Tibial nerve (tissue), 4 donors: ENCODE measurements at regions not wholly inside any gene's neighbourhood (a gene's known extent, or its start where the extent isn't known, plus 50 kb on each side); places are given as distances from the start of the nearest gene placed in this dataset.

Source experiments
- DNase-seq, 2 donors: peaks; one replicate each; pipeline ENCODE4 v3.0.0-alpha.2; 2019; ENCODE audit warnings: low spot score in 2 of 2
- H3K27ac ChIP-seq, 4 donors: fragments of 200-600 bp; sonication (generic) in 3 of 4; one replicate each; pipeline ENCODE4 v1.5.1; 2017 to 2019; ENCODE audit warnings: mild to moderate bottlenecking in 1 of 4
- H3K27me3 ChIP-seq, 2 donors: fragments of 200-600 bp; sonication (generic) in 1 of 2; one replicate each; pipeline versions ENCODE4 v1.5.1 to v1.6.0; 2017 to 2019
- H3K36me3 ChIP-seq, 3 donors: fragments of 200-600 bp; sonication (generic); one replicate each; pipeline ENCODE4 v1.5.1; 2018 to 2019
- H3K4me1 ChIP-seq, 4 donors: fragments of 200-600 bp; sonication (generic) in 3 of 4; one replicate each; pipeline ENCODE4 v1.5.1; 2017 to 2019
- H3K4me3 ChIP-seq, 4 donors: fragments of 200-600 bp; sonication (generic) in 3 of 4; one replicate each; pipeline ENCODE4 v1.5.1; 2017 to 2019; ENCODE audit warnings: mild to moderate bottlenecking in 1 of 4, moderate library complexity in 1 of 4
- H3K9me3 ChIP-seq, 4 donors: fragments of 200-600 bp; sonication (generic) in 3 of 4; one replicate each; pipeline ENCODE4 v1.5.1; 2017 to 2019
- EP300 ChIP-seq, 2 donors: sonication (generic); formaldehyde crosslinking; IDR thresholded peaks; one replicate each; pipeline ENCODE4 v1.6.1; 2017; ENCODE audit warnings: antibody characterized with exemption in 2 of 2, mild to moderate bottlenecking in 1 of 2
- POLR2A ChIP-seq, 2 donors: fragments of 450-650 bp; IDR thresholded peaks; one replicate each; pipeline ENCODE4 v1.6.1; 2017; ENCODE audit warnings: antibody characterized with exemption in 2 of 2, mild to moderate bottlenecking in 2 of 2, moderate library complexity in 2 of 2
- WGBS, 2 donors: methylation state at CpG; one replicate each; pipeline ENCODE4 v1.1.5; 2018; 5-methylcytosine and 5-hydroxymethylcytosine counted together
- TF ChIP-seq, protein P1 (sequence below), 5 experiments: fragments of 200-600 bp in 3 of 5; fragments of 450-650 bp in 2 of 5; sonication (generic) in 3 of 5; IDR thresholded peaks; one replicate each; pipeline ENCODE4 v1.5.1; 2016 to 2019; ENCODE audit warnings: antibody characterized with exemption in 5 of 5, mild to moderate bottlenecking in 3 of 5, moderate library complexity in 2 of 5

DNA sequence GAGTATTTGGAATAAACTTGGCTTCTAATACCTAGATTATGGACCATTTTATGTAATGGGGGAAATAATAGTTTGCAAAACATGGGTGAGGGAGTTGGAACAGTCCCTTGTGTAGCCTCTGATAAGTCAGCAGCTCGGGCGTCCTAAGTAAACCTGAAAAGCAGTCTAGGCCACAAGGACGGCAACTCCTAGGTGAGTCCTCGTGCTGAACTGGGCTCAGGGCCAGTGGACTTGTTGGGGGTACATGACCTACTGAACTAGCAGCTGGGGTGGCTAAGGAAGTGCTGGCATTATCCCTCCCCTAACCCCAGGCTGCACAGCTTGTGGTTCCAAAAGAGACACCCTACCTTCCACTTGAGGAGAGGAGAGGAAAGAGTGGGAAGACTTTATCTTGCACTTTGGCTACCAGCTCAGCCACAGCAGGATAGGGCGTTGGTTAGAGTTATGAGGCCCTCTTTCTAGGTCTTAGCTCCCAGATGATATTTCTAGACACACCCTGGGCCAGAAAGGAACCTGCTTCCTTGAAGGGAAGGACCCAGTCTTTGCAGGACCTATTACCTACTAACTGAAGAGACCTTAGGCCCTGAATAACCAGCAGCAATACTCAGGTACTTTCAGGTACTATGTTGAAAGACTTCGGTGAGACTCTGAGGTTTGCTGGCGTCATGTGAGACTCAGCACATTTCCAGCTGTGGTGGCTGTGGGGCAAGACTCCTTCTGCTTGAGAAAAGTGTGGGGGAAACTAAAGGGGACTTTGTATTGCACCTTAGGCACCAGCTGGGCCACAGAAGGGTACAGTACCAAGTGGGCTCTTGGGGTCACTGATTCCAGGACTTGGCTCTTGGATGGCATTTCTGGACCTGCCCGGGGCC, 71.0 kb downstream of the AQP4 start:
- Histone ChIP-seq H3K4me3 (no peak overlapping the region), H3K27ac (no peak overlapping the region), H3K36me3 (no peaks in the 10 kb centered on the region), H3K27me3 (no peaks in the 10 kb centered on the region), H3K9me3 (peaks cover 0 to 5% (median 0%) of the 10 kb centered on the region in 4 donors), H3K4me1 (no peaks in the 10 kb centered on the region)
- TF ChIP-seq EP300 (IDR thresholded peaks at IDR 0.05), result no peak
- TF ChIP-seq POLR2A (IDR thresholded peaks at IDR 0.05), result no peak
- TF ChIP-seq, protein P1, sequence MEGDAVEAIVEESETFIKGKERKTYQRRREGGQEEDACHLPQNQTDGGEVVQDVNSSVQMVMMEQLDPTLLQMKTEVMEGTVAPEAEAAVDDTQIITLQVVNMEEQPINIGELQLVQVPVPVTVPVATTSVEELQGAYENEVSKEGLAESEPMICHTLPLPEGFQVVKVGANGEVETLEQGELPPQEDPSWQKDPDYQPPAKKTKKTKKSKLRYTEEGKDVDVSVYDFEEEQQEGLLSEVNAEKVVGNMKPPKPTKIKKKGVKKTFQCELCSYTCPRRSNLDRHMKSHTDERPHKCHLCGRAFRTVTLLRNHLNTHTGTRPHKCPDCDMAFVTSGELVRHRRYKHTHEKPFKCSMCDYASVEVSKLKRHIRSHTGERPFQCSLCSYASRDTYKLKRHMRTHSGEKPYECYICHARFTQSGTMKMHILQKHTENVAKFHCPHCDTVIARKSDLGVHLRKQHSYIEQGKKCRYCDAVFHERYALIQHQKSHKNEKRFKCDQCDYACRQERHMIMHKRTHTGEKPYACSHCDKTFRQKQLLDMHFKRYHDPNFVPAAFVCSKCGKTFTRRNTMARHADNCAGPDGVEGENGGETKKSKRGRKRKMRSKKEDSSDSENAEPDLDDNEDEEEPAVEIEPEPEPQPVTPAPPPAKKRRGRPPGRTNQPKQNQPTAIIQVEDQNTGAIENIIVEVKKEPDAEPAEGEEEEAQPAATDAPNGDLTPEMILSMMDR (IDR thresholded peaks at IDR 0.05), result no peak
- DNase-seq, result no peak
- 90% methylated on average over 8 of the region's 8 CpGs for WGBS, 2 donors

DNA sequence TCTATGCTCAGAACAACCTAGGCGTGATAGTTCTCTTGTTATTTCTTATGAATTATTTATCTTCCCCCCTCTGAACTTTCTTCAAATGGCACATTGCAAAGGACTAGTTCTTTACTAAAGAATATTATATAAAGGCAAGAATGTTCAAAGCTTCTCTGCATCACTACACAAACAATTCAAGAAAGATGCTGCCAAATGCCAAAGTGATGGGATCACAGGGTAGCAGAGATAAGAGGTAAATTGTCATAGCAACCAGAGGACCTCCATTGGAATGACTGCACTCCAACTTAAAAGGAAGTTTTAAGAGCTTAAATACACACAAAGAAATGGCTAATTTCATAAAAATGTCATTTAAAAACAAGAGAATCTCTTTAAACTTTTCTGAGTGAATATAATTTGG, 72.8 kb downstream of the AQP4 start:
- 75 to 81% methylated on average over 1 of the region's 1 CpG for WGBS, 2 donors
- Histone ChIP-seq H3K27me3 (no peaks in the 10 kb centered on the region), H3K9me3 (no peaks in the 10 kb centered on the region), H3K27ac (no peak overlapping the region), H3K36me3 (no peaks in the 10 kb centered on the region), H3K4me1 (no peaks in the 10 kb centered on the region), H3K4me3 (no peak overlapping the region)
- TF ChIP-seq POLR2A (IDR thresholded peaks at IDR 0.05) (no peak), EP300 (IDR thresholded peaks at IDR 0.05) (no peak)
- TF ChIP-seq, protein P1 (IDR thresholded peaks at IDR 0.05), result no peak
- DNase-seq, result no peak

DNA sequence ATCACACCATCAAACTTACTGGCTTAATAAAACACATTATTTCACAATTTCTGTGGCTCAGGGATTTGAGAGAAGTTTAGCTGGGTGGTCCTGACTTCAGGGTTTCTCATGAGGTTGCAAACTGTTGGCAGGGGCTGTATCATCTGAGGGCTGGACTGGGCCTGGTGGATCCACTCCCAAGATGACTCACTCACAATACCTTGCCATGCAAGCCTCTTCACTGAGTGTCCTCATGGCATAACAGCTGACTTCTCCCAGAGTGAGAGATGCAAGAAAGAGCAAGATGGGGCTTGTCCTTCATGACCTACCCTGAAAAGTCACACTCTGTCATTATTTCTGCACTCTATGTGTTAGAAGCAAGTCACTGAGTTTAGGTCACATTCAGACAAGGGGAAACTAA, 73.8 kb downstream of the AQP4 start:
- H3K4me1 ChIP-seq, result no peaks in the 10 kb centered on the region
- H3K27ac ChIP-seq, result no peak overlapping the region
- no peaks in the 10 kb centered on the region for H3K36me3 ChIP-seq
- no peak overlapping the region for H3K4me3 ChIP-seq
- no peak for TF ChIP-seq POLR2A (IDR thresholded peaks at IDR 0.05)
- no peak for TF ChIP-seq EP300 (IDR thresholded peaks at IDR 0.05)
- TF ChIP-seq, protein P1 (IDR thresholded peaks at IDR 0.05), result no peak
- H3K27me3 ChIP-seq, result no peaks in the 10 kb centered on the region
- no peak for DNase-seq
- H3K9me3 ChIP-seq, result no peaks in the 10 kb centered on the region

DNA sequence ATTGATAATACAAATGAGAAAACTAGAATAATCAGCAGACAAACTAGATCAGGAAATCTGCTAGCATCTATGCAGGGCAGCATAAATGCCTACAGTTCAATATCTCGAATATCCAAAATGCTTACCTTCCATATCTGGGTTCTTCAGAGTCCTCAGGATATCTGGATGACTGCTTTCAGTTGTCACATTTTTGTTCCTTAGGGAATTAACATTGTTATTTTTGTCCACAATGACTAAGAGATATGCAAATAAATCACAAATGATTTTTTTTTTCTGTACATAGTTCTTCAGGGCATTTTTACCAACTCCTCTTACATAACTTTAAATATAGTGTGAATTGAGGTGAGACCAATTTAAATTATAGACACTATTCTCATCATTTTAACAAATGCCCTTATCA, 80.9 kb downstream of the AQP4 start:
- Histone ChIP-seq H3K9me3 (no peaks in the 10 kb centered on the region), H3K4me3 (no peak overlapping the region), H3K4me1 (no peaks in the 10 kb centered on the region), H3K27me3 (no peaks in the 10 kb centered on the region), H3K36me3 (no peaks in the 10 kb centered on the region), H3K27ac (no peak overlapping the region)
- no peak for DNase-seq
- TF ChIP-seq, protein P1 (IDR thresholded peaks at IDR 0.05), result no peak
- WGBS, 2 donors, result 83 to 92% methylated on average over 1 of the region's 1 CpG

DNA sequence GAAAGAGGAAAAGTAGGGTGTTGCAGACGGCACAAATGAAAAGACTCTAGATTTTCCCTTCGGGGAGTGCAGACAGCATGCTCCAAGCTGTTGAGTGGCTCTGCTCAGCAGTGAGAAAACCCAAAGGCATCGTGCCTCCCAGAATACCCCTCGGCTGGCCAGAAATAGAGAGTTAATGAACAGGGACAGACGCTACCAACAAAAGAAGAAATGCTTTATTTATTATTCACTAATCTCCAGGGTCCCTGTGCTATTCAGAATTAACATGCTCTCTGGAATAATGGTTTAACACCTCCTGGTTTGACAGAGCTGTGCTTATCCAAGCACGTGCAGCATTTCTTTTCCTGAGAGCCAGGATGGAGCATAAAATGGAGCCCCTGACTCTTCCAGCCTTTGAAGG, 82.3 kb downstream of the AQP4 start:
- no peaks in the 10 kb centered on the region for H3K27me3 ChIP-seq
- no peak overlapping the region for H3K4me3 ChIP-seq
- no peak for DNase-seq
- no peaks in the 10 kb centered on the region for H3K36me3 ChIP-seq
- no peaks in the 10 kb centered on the region for H3K4me1 ChIP-seq
- TF ChIP-seq, protein P1 (IDR thresholded peaks at IDR 0.05), result no peak
- TF ChIP-seq EP300 (IDR thresholded peaks at IDR 0.05) (no peak), POLR2A (IDR thresholded peaks at IDR 0.05) (no peak)
- WGBS, 2 donors, result 72% methylated on average over 6 of the region's 6 CpGs
- H3K27ac ChIP-seq, result no peak overlapping the region
- H3K9me3 ChIP-seq, result no peaks in the 10 kb centered on the region
